Liver (tissue), 3 donors: ENCODE measurements at regions not wholly inside any gene's neighbourhood (a gene's known extent, or its start where the extent isn't known, plus 50 kb on each side); places are given as distances from the start of the nearest gene placed in this dataset.

Experiments
- EGR1 ChIP-seq, 2 donors: IDR thresholded peaks; 2 replicates each; pipeline ENCODE4 v1.6.1; 2016 to 2018; ENCODE audit warnings: antibody characterized with exemption in 2 of 2, low read depth in 2 of 2
- FOXA1 ChIP-seq: IDR thresholded peaks from 2 replicates; pipeline ENCODE4 v1.6.1; 2016; ENCODE audit warnings: antibody characterized with exemption
- FOXA2 ChIP-seq: IDR thresholded peaks from 2 replicates; pipeline ENCODE4 v1.6.1; 2016; ENCODE audit warnings: antibody characterized with exemption
- GABPA ChIP-seq, 2 donors: IDR thresholded peaks in 1 of 2; conservative IDR thresholded peaks in 1 of 2; 2 replicates each; pipeline ENCODE4 v1.6.1; 2016; ENCODE audit warnings: antibody characterized with exemption in 2 of 2, mild to moderate bottlenecking in 1 of 2, moderate library complexity in 1 of 2
- HNF4A ChIP-seq, 2 donors: conservative IDR thresholded peaks; 2 replicates each; pipeline ENCODE4 v1.6.1; 2016; ENCODE audit warnings: antibody characterized with exemption in 2 of 2, mild to moderate bottlenecking in 2 of 2
- JUND ChIP-seq, 2 donors: IDR thresholded peaks; 2 replicates each; pipeline ENCODE4 v1.6.1; 2016; ENCODE audit warnings: antibody characterized with exemption in 2 of 2
- RAD21 ChIP-seq, 2 donors: IDR thresholded peaks; 2 replicates each; pipeline ENCODE4 v1.6.1; 2016; ENCODE audit warnings: antibody characterized with exemption in 2 of 2, mild to moderate bottlenecking in 2 of 2
- RXRA ChIP-seq, 2 donors: IDR thresholded peaks; 2 replicates each; pipeline ENCODE4 v1.6.1; 2017 to 2018; ENCODE audit warnings: antibody characterized with exemption in 2 of 2, mild to moderate bottlenecking in 1 of 2
- TAF1 ChIP-seq: conservative IDR thresholded peaks from 2 replicates; pipeline ENCODE4 v1.6.1; 2016; ENCODE audit warnings: antibody characterized with exemption, mild to moderate bottlenecking
- YY1 ChIP-seq: IDR thresholded peaks from 2 replicates; pipeline ENCODE4 v1.6.1; 2016; ENCODE audit warnings: antibody characterized with exemption, mild to moderate bottlenecking
- TF ChIP-seq, protein P1 (sequence below): fragments of 150-350 bp; IDR thresholded peaks from 2 replicates; pipeline ENCODE4 v1.5.1; 2017; ENCODE audit warnings: improper control_type of control experiment, low read depth, low read length; ENCODE audit not compliant: missing input control
- TF ChIP-seq, protein P2 (sequence below): IDR thresholded peaks from 2 replicates; pipeline ENCODE4 v1.6.1; 2016; ENCODE audit warnings: antibody characterized with exemption, mild to moderate bottlenecking
- TF ChIP-seq, protein P3 (sequence below): IDR thresholded peaks from 2 replicates; pipeline ENCODE4 v1.6.1; 2016; ENCODE audit warnings: antibody characterized with exemption
- TF ChIP-seq, protein P4 (sequence below): IDR thresholded peaks from 2 replicates; pipeline ENCODE4 v1.6.1; 2016; ENCODE audit warnings: antibody characterized with exemption
- donor health status: healthy.
- donor health status: healthy.

DNA sequence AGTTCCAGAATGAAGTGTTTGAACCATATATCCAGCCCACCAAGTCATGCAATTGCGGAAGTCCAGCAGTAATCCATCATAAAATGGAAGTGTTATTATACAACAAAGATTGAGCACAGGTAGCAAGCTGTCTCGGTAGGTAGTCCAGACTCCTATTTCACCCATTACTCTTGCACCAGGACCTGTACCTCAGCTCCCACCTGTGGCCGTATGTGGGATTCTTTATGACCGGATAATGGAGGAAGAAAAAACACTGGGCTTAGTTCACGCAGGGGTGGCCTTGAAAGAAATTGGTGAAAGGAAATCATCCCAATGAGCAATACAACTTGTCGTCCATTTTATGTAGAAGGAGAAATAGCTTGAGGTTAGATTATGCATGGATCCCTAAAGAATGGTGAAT is 216.3 kb downstream of the ESM1 start:
- TF ChIP-seq, protein P1, sequence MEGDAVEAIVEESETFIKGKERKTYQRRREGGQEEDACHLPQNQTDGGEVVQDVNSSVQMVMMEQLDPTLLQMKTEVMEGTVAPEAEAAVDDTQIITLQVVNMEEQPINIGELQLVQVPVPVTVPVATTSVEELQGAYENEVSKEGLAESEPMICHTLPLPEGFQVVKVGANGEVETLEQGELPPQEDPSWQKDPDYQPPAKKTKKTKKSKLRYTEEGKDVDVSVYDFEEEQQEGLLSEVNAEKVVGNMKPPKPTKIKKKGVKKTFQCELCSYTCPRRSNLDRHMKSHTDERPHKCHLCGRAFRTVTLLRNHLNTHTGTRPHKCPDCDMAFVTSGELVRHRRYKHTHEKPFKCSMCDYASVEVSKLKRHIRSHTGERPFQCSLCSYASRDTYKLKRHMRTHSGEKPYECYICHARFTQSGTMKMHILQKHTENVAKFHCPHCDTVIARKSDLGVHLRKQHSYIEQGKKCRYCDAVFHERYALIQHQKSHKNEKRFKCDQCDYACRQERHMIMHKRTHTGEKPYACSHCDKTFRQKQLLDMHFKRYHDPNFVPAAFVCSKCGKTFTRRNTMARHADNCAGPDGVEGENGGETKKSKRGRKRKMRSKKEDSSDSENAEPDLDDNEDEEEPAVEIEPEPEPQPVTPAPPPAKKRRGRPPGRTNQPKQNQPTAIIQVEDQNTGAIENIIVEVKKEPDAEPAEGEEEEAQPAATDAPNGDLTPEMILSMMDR: peak; percentile 35
- no peak for TF ChIP-seq FOXA1
- TF ChIP-seq, protein P2, sequence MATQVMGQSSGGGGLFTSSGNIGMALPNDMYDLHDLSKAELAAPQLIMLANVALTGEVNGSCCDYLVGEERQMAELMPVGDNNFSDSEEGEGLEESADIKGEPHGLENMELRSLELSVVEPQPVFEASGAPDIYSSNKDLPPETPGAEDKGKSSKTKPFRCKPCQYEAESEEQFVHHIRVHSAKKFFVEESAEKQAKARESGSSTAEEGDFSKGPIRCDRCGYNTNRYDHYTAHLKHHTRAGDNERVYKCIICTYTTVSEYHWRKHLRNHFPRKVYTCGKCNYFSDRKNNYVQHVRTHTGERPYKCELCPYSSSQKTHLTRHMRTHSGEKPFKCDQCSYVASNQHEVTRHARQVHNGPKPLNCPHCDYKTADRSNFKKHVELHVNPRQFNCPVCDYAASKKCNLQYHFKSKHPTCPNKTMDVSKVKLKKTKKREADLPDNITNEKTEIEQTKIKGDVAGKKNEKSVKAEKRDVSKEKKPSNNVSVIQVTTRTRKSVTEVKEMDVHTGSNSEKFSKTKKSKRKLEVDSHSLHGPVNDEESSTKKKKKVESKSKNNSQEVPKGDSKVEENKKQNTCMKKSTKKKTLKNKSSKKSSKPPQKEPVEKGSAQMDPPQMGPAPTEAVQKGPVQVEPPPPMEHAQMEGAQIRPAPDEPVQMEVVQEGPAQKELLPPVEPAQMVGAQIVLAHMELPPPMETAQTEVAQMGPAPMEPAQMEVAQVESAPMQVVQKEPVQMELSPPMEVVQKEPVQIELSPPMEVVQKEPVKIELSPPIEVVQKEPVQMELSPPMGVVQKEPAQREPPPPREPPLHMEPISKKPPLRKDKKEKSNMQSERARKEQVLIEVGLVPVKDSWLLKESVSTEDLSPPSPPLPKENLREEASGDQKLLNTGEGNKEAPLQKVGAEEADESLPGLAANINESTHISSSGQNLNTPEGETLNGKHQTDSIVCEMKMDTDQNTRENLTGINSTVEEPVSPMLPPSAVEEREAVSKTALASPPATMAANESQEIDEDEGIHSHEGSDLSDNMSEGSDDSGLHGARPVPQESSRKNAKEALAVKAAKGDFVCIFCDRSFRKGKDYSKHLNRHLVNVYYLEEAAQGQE: no peak
- no peak for TF ChIP-seq EGR1 (IDR thresholded peaks at IDR 0.05; ENCODE audit: low read depth in 2 of 2)
- peak; percentile 77 to 81 for TF ChIP-seq RAD21 (IDR thresholded peaks at IDR 0.05)
- TF ChIP-seq TAF1: no peak
- TF ChIP-seq JUND (IDR thresholded peaks at IDR 0.05): no peak
- no peak for TF ChIP-seq YY1
- no peak for TF ChIP-seq FOXA2
- TF ChIP-seq, protein P3, sequence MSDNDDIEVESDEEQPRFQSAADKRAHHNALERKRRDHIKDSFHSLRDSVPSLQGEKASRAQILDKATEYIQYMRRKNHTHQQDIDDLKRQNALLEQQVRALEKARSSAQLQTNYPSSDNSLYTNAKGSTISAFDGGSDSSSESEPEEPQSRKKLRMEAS: no peak
- no peak for TF ChIP-seq GABPA (IDR thresholded peaks at IDR 0.05 in 1 of 2, conservative IDR thresholded peaks at IDR 0.05 in 1 of 2)
- no peak for TF ChIP-seq HNF4A (conservative IDR thresholded peaks at IDR 0.05)
- TF ChIP-seq, protein P4, sequence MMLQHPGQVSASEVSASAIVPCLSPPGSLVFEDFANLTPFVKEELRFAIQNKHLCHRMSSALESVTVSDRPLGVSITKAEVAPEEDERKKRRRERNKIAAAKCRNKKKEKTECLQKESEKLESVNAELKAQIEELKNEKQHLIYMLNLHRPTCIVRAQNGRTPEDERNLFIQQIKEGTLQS: no peak
- TF ChIP-seq RXRA (IDR thresholded peaks at IDR 0.05): no peak
